Breast epithelium (tissue), 4 donors: ENCODE measurements at regions not wholly inside any gene's neighbourhood (a gene's known extent, or its start where the extent isn't known, plus 50 kb on each side); places are given as distances from the start of the nearest gene placed in this dataset.
A peak's percentile ranks its signal among the peaks of the same experiment; 100 is the strongest.

ENCODE experiments used
- DNase-seq, 2 donors: peaks; one replicate each; pipeline ENCODE4 v3.0.0-alpha.2; 2019; ENCODE audit warnings: low spot score in 2 of 2
- H3K27ac ChIP-seq, 2 donors: fragments of 200-600 bp; sonication (generic) in 1 of 2; one replicate each; pipeline ENCODE4 v1.5.1; 2016 to 2019; ENCODE audit warnings: mild to moderate bottlenecking in 1 of 2
- H3K27me3 ChIP-seq, 2 donors: fragments of 200-600 bp; sonication (generic) in 1 of 2; one replicate each; pipeline versions ENCODE4 v1.5.1 to v1.6.0; 2017 to 2019; ENCODE audit warnings: control low read depth in 1 of 2, mild to moderate bottlenecking in 1 of 2
- H3K36me3 ChIP-seq: fragments of 200-600 bp; one replicate; pipeline ENCODE4 v1.5.1; 2019
- H3K4me1 ChIP-seq, 2 donors: fragments of 200-600 bp; sonication (generic); one replicate each; pipeline ENCODE4 v1.5.1; 2016 to 2019; ENCODE audit warnings: control low read depth in 1 of 2
- H3K4me3 ChIP-seq, 3 donors: fragments of 200-600 bp; sonication (generic); 1 replicate in 2 of 3; 2 replicates in 1 of 3; pipeline ENCODE4 v1.5.1; 2016 to 2019; ENCODE audit warnings: mild to moderate bottlenecking in 3 of 3, moderate library complexity in 2 of 3
- H3K9me3 ChIP-seq, 2 donors: fragments of 200-600 bp; sonication (generic) in 1 of 2; one replicate each; pipeline ENCODE4 v1.5.1; 2016 to 2019; ENCODE audit warnings: control low read depth in 1 of 2
- CTCF ChIP-seq, 3 donors: fragments of 450-650 bp; IDR thresholded peaks; one replicate each; pipeline ENCODE4 v1.5.1; 2016 to 2017; ENCODE audit warnings: antibody characterized with exemption in 3 of 3, mild to moderate bottlenecking in 3 of 3, moderate library complexity in 3 of 3
- POLR2A ChIP-seq: fragments of 450-650 bp; IDR thresholded peaks from one replicate; pipeline ENCODE4 v1.6.1; 2016; ENCODE audit warnings: antibody characterized with exemption, mild to moderate bottlenecking, moderate library complexity
- POLR2AphosphoS5 ChIP-seq, 3 donors: sonication (generic); formaldehyde crosslinking; IDR thresholded peaks; one replicate each; pipeline ENCODE4 v1.6.1; 2017; ENCODE audit warnings: antibody characterized with exemption in 3 of 3
- intact Hi-C: fragments of 100-400 bp; cut with DNase I; formaldehyde crosslinking; loops from one replicate; pipeline ENCODE4 v1.15.1; 2023; ENCODE audit warnings: low total_unique reads

GRCh38 chr6:9554806-9555205, 860.1 kb downstream of the TFAP2A start:
- Histone ChIP-seq H3K9me3 (peaks cover 8 to 32% of the 10 kb centered on the region in 2 donors), H3K4me1 (no peaks in the 10 kb centered on the region), H3K27me3 (no peaks in the 10 kb centered on the region), H3K27ac (no peak overlapping the region), H3K4me3 (no peak overlapping the region), H3K36me3 (no peaks in the 10 kb centered on the region)
- DNase-seq, result no peak
- intact Hi-C loops, result no loop called here
- no peak for TF ChIP-seq POLR2AphosphoS5 (IDR thresholded peaks at IDR 0.05)
- TF ChIP-seq CTCF (IDR thresholded peaks at IDR 0.05), result no peak
- TF ChIP-seq POLR2A, result no peak

DNA sequence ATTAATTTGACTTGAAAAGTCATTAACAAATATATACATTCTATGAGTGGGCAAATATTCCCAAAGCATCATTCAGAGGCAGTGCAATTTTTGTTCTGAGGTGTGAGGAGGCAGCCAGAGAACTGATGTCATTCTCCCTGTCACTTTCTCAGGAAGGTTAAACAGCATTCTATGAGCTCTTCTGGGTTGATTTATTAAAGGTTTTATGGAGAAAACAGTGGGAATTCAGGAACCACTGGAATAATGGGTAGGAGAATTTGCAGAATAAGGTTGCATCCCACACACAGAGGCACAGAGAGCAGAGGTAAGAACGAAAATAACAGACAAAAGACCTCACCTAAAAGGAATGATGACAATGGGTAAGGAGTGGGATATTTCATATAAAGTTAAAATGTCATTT, 860.6 kb downstream of the TFAP2A start:
- H3K4me3 ChIP-seq, result no peak overlapping the region
- no peaks in the 10 kb centered on the region for H3K27me3 ChIP-seq
- no peak for TF ChIP-seq POLR2A
- TF ChIP-seq CTCF (IDR thresholded peaks at IDR 0.05), result no peak
- no peak for TF ChIP-seq POLR2AphosphoS5 (IDR thresholded peaks at IDR 0.05)
- no peak overlapping the region for H3K27ac ChIP-seq
- DNase-seq, result no peak
- no peaks in the 10 kb centered on the region for H3K4me1 ChIP-seq
- intact Hi-C loops, result no loop called here
- H3K9me3 ChIP-seq, result peaks cover 8 to 32% of the 10 kb centered on the region in 2 donors
- H3K36me3 ChIP-seq, result no peaks in the 10 kb centered on the region

GRCh38 chr6:9553002-9553401, 861.9 kb downstream of the TFAP2A start:
- no peak overlapping the region for H3K27ac ChIP-seq
- H3K27me3 ChIP-seq, result no peaks in the 10 kb centered on the region
- no peak for DNase-seq
- H3K9me3 ChIP-seq, result peaks cover 8 to 32% of the 10 kb centered on the region in 2 donors
- no peak overlapping the region for H3K4me3 ChIP-seq
- intact Hi-C loops, result no loop called here
- no peaks in the 10 kb centered on the region for H3K36me3 ChIP-seq
- H3K4me1 ChIP-seq, result no peaks in the 10 kb centered on the region
- TF ChIP-seq CTCF (IDR thresholded peaks at IDR 0.05) (no peak), POLR2A (no peak), POLR2AphosphoS5 (IDR thresholded peaks at IDR 0.05) (no peak)

GRCh38 chr6:9543649-9544048, 871.2 kb downstream of the TFAP2A start:
- no peak overlapping the region for H3K4me3 ChIP-seq
- no peak for TF ChIP-seq POLR2AphosphoS5 (IDR thresholded peaks at IDR 0.05)
- TF ChIP-seq POLR2A, result no peak
- no peak for TF ChIP-seq CTCF (IDR thresholded peaks at IDR 0.05)
- no peak overlapping the region for H3K27ac ChIP-seq
- no peaks in the 10 kb centered on the region for H3K36me3 ChIP-seq
- intact Hi-C loops, result no loop called here
- no peak for DNase-seq
- H3K4me1 ChIP-seq, result no peaks in the 10 kb centered on the region
- no peaks in the 10 kb centered on the region for H3K27me3 ChIP-seq
- H3K9me3 ChIP-seq, result no peaks in the 10 kb centered on the region

DNA sequence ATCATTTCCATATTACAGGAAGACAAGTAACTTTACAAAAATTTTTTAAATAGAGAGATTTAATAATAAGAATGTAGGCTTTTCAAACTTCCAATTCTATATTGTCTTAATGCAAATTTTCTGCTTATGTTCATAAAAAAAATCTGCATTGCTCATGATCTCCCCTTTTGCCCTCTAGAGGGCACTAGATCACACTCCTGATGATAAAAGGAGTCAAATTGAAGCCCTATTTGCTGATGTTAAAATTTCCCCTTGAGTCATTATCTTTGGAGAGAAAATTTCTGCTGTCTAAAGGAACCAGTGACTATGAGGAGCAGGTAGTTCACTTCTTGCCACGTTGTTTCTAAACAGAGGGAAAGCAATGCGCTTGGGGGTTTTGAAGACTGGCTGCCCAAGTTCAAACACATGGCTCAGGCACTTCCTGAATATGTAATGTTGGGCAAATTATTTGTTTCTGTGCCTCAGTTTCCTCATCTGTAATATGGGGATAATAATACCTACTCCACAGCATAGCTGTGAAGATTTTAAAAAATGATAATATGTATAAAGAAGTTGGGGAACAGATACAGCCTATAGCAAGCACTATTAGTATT, 874.2 kb downstream of the TFAP2A start:
- DNase-seq, result no peak
- Histone ChIP-seq H3K36me3 (no peaks in the 10 kb centered on the region), H3K27ac (no peak overlapping the region), H3K4me1 (no peaks in the 10 kb centered on the region), H3K9me3 (no peaks in the 10 kb centered on the region), H3K27me3 (no peaks in the 10 kb centered on the region), H3K4me3 (no peak overlapping the region)
- TF ChIP-seq POLR2AphosphoS5 (IDR thresholded peaks at IDR 0.05), result no peak
- no peak for TF ChIP-seq POLR2A
- TF ChIP-seq CTCF (IDR thresholded peaks at IDR 0.05), result peak in 2 of 3 donors; percentile 51 to 63
- intact Hi-C loops, result no loop called here
